ENCODE measurements at regions not wholly inside any gene's neighbourhood (a gene's known extent, or its start where the extent isn't known, plus 50 kb on each side); places are given as distances from the start of the nearest gene placed in this dataset.

- DNase-seq (ENCODE audit: low spot score) = no peak
Observed at GRCh38 chr16:86664522-86665318, 86.4 kb downstream of the FOXL1 start.

GRCh38 chr16:86665319-86665675 lies 86.9 kb downstream of the FOXL1 start:
- no peak for DNase-seq (ENCODE audit: low spot score)

GRCh38 chr16:86665929-86666328 lies 87.6 kb downstream of the FOXL1 start:
- no peak for DNase-seq (ENCODE audit: low spot score)

- DNase-seq (ENCODE audit: low spot score) = no peak
Observed at GRCh38 chr16:86667035-86667434, 88.7 kb downstream of the FOXL1 start.

GRCh38 chr16:86668136-86668910 lies 90.0 kb downstream of the FOXL1 start:
- no peak for DNase-seq (ENCODE audit: low spot score)

- no peak for DNase-seq (ENCODE audit: low spot score)
Observed at GRCh38 chr16:86669285-86669805, 91.0 kb downstream of the FOXL1 start.

- no peak for DNase-seq (ENCODE audit: low spot score)
Observed at GRCh38 chr16:86669937-86670749, 91.8 kb downstream of the FOXL1 start.

- DNase-seq (ENCODE audit: low spot score) = no peak
Observed at GRCh38 chr16:86670750-86671234, 92.4 kb downstream of the FOXL1 start.

- DNase-seq (ENCODE audit: low spot score) = no peak
Observed at GRCh38 chr16:86671486-86672178, 93.3 kb downstream of the FOXL1 start.

GRCh38 chr16:86672179-86672863 lies 94.0 kb downstream of the FOXL1 start:
- no peak for DNase-seq (ENCODE audit: low spot score)

GRCh38 chr16:86673090-86673955 lies 95.0 kb downstream of the FOXL1 start:
- no peak for DNase-seq (ENCODE audit: low spot score)

GRCh38 chr16:86673956-86674453 lies 95.7 kb downstream of the FOXL1 start:
- DNase-seq (ENCODE audit: low spot score) = no peak

- DNase-seq (ENCODE audit: low spot score) = no peak
Observed at GRCh38 chr16:86676254-86676670, 97.9 kb downstream of the FOXL1 start.

GRCh38 chr16:86679490-86679889 lies 101.1 kb downstream of the FOXL1 start:
- DNase-seq (ENCODE audit: low spot score) = no peak

GRCh38 chr16:86680162-86680561 lies 101.8 kb downstream of the FOXL1 start:
- DNase-seq (ENCODE audit: low spot score) = no peak

- DNase-seq (ENCODE audit: low spot score) = no peak
Observed at GRCh38 chr16:86680661-86681030, 102.3 kb downstream of the FOXL1 start.

- DNase-seq (ENCODE audit: low spot score) = peak; percentile 43
Observed at GRCh38 chr16:86681031-86681756, 102.8 kb downstream of the FOXL1 start.

GRCh38 chr16:86681757-86682106 lies 103.4 kb downstream of the FOXL1 start:
- DNase-seq (ENCODE audit: low spot score) = no peak

- no peak for DNase-seq (ENCODE audit: low spot score)
Observed at GRCh38 chr16:86682219-86682904, 104.0 kb downstream of the FOXL1 start.

Measured in Ammon's horn (tissue), 1 donor.